IMR-90 (cell line): ENCODE measurements at regions not wholly inside any gene's neighbourhood (a gene's known extent, or its start where the extent isn't known, plus 50 kb on each side); places are given as distances from the start of the nearest gene placed in this dataset.

Experiments
- ATAC-seq: fragments of 200-7000 bp; cut with Tn5 transposase; 2 replicates; pipeline ENCODE4 v1.9.1; 2020; ENCODE audit warnings: low read depth, mild to moderate bottlenecking, moderate library complexity
- BruUV-seq: library from RNA; stranded (reverse); fragments of 400-500 nt; replicated peaks from 2 replicates; lab custom pipeline; 2021; lab: Mats Ljungman, UMichigan
- CTCF ChIA-PET: fragments of 300-600 bp; formaldehyde crosslinking; extraction: SDS; loops from one replicate; lab custom pipeline; 2021; ENCODE audit warnings: antibody characterized with exemption; lab: Yijun Ruan, JAX
- POLR2A ChIA-PET: fragments of 300-600 bp; sonication (Branson Sonifier 250); formaldehyde crosslinking; loops from one replicate; lab custom pipeline; 2022; ENCODE audit warnings: antibody characterized with exemption; ENCODE audit not compliant: unreplicated experiment; lab: Charles Lee
- DNase-seq: peaks from one replicate; pipeline ENCODE4 v3.0.0; 2013
- H2AFZ ChIP-seq: replicated peaks from 2 replicates; pipeline ENCODE3; 2013; ENCODE audit warnings: low read length, mild to moderate bottlenecking; ENCODE audit not compliant: poor library complexity
- H2AK5ac ChIP-seq: 2 replicates; pipeline ENCODE4 v1.6.1; 2013; ENCODE audit warnings: low read depth, low read length, inconsistent platforms
- H2AK9ac ChIP-seq: replicated peaks from 2 replicates; pipeline ENCODE3; 2013; ENCODE audit warnings: mild to moderate bottlenecking, low read depth, low read length, moderate library complexity; ENCODE audit not compliant: poor library complexity
- H2BK120ac ChIP-seq: 2 replicates; pipeline ENCODE4 v1.6.1; 2013; ENCODE audit warnings: low read depth, low read length, inconsistent platforms
- H2BK15ac ChIP-seq: 3 replicates; pipeline ENCODE4 v1.6.1; 2013; ENCODE audit warnings: low read depth, low read length, inconsistent platforms
- H2BK20ac ChIP-seq: 2 replicates; pipeline ENCODE4 v1.6.1; 2013; ENCODE audit warnings: low read depth, mild to moderate bottlenecking, inconsistent platforms, low read length, moderate library complexity
- H2BK5ac ChIP-seq: 2 replicates; pipeline ENCODE4 v1.6.1; 2013; ENCODE audit warnings: mild to moderate bottlenecking, low read depth, low read length, inconsistent platforms; ENCODE audit not compliant: poor library complexity, severe bottlenecking
- H3K14ac ChIP-seq: replicated peaks from 2 replicates; pipeline ENCODE4 v1.6.1; 2013; ENCODE audit warnings: low read depth, low read length, inconsistent platforms
- H3K18ac ChIP-seq: 2 replicates; pipeline ENCODE4 v1.6.1; 2013; ENCODE audit warnings: low read depth, low read length, control low read depth
- H3K23ac ChIP-seq: 2 replicates; pipeline ENCODE4 v1.6.1; 2013; ENCODE audit warnings: low read depth, low read length, inconsistent platforms
- H3K27ac ChIP-seq: 2 replicates; pipeline ENCODE4 v1.5.1; 2013; ENCODE audit warnings: mild to moderate bottlenecking, control low read depth, low read length; ENCODE audit not compliant: insufficient read depth
- H3K27me3 ChIP-seq: 2 replicates; pipeline ENCODE4 v1.6.1; 2013; ENCODE audit warnings: low read length; ENCODE audit not compliant: control insufficient read depth, insufficient read depth
- H3K36me3 ChIP-seq: 2 replicates; pipeline ENCODE4 v1.6.1; 2013; ENCODE audit warnings: low read length, mixed read lengths; ENCODE audit not compliant: control insufficient read depth, insufficient read depth
- H3K4ac ChIP-seq: 2 replicates; pipeline ENCODE4 v1.6.1; 2013; ENCODE audit warnings: low read depth, low read length, inconsistent platforms
- H3K4me1 ChIP-seq: 2 replicates; pipeline ENCODE4 v1.6.1; 2013; ENCODE audit warnings: low read length, mixed read lengths; ENCODE audit not compliant: control insufficient read depth, insufficient read depth
- H3K4me2 ChIP-seq: 2 replicates; pipeline ENCODE4 v1.6.1; 2013; ENCODE audit warnings: low read depth, mild to moderate bottlenecking, control low read depth, low read length, moderate library complexity
- H3K4me3 ChIP-seq: 2 replicates; pipeline ENCODE4 v1.5.1; 2013; ENCODE audit warnings: low read depth, mild to moderate bottlenecking, control low read depth, low read length, moderate library complexity; ENCODE audit not compliant: insufficient read depth
- H3K56ac ChIP-seq: 2 replicates; pipeline ENCODE4 v1.6.1; 2013; ENCODE audit warnings: low read length, inconsistent platforms; ENCODE audit not compliant: insufficient read depth; ENCODE audit errors: extremely low read depth
- H3K79me1 ChIP-seq, 2 experiments: 2 replicates each; pipeline ENCODE4 v1.6.1; 2013; ENCODE audit warnings: low read length in 2 of 2, inconsistent platforms in 1 of 2, low read depth in 1 of 2
- H3K9ac ChIP-seq: 2 replicates; pipeline ENCODE4 v1.6.1; 2013; ENCODE audit warnings: low read depth, low read length, control low read depth
- H3K9me1 ChIP-seq: 2 replicates; pipeline ENCODE4 v1.6.1; 2013; ENCODE audit warnings: low read length, inconsistent platforms; ENCODE audit not compliant: insufficient read depth
- H3K9me3 ChIP-seq: 2 replicates; pipeline ENCODE4 v1.6.1; 2013; ENCODE audit warnings: low read length; ENCODE audit not compliant: control insufficient read depth, insufficient read depth
- H4K20me1 ChIP-seq: 2 replicates; pipeline ENCODE4 v1.6.1; 2013; ENCODE audit warnings: low read length, inconsistent platforms; ENCODE audit not compliant: insufficient read depth
- H4K5ac ChIP-seq: 2 replicates; pipeline ENCODE4 v1.6.1; 2013; ENCODE audit warnings: mild to moderate bottlenecking, low read depth, low read length, control low read depth
- H4K8ac ChIP-seq, 2 experiments: 2 replicates each; pipeline ENCODE4 v1.6.1; 2013; ENCODE audit warnings: low read depth in 2 of 2, low read length in 2 of 2, control low read depth in 1 of 2, inconsistent platforms in 1 of 2
- H4K91ac ChIP-seq: 2 replicates; pipeline ENCODE4 v1.6.1; 2013; ENCODE audit warnings: low read depth, low read length, inconsistent platforms; ENCODE audit not compliant: insufficient read depth
- BHLHE40 ChIP-seq: fragments of 150-350 bp; IDR thresholded peaks from 2 replicates; pipeline ENCODE4 v1.6.1; 2016; ENCODE audit warnings: mild to moderate bottlenecking, low read depth, low read length
- CEBPB ChIP-seq: IDR thresholded peaks from 2 replicates; pipeline ENCODE4 v1.6.1; 2012; ENCODE audit warnings: low read depth, low read length, improper control_type of control experiment
- CHD1 ChIP-seq: IDR thresholded peaks from 2 replicates; pipeline ENCODE4 v1.6.1; 2012; ENCODE audit warnings: low read depth, low read length, improper control_type of control experiment
- ELK1 ChIP-seq: fragments of 150-350 bp; IDR thresholded peaks from 2 replicates; pipeline ENCODE4 v1.6.1; 2016; ENCODE audit warnings: low read depth, mild to moderate bottlenecking, low read length, moderate library complexity, borderline replicate concordance
- FOS ChIP-seq: fragments of 150-350 bp; IDR thresholded peaks from 2 replicates; pipeline ENCODE4 v1.6.1; 2016; ENCODE audit warnings: low read depth, low read length
- MAFK ChIP-seq: IDR thresholded peaks from 2 replicates; pipeline ENCODE4 v1.6.1; 2012; ENCODE audit warnings: low read depth, low read length, improper control_type of control experiment
- MAZ ChIP-seq: IDR thresholded peaks from 2 replicates; pipeline ENCODE4 v1.6.1; 2012; ENCODE audit warnings: low read depth, mild to moderate bottlenecking, low read length, improper control_type of control experiment, moderate library complexity, borderline replicate concordance
- MXI1 ChIP-seq: IDR thresholded peaks from 2 replicates; pipeline ENCODE4 v1.6.1; 2012; ENCODE audit warnings: low read depth, mild to moderate bottlenecking, low read length, moderate library complexity, borderline replicate concordance
- NFE2L2 ChIP-seq: fragments of 150-350 bp; IDR thresholded peaks from 2 replicates; pipeline ENCODE4 v1.6.1; 2016; ENCODE audit warnings: low read depth, mild to moderate bottlenecking, low read length
- POLR2A ChIP-seq: IDR thresholded peaks from 2 replicates; pipeline ENCODE4 v1.6.1; 2012; ENCODE audit warnings: mild to moderate bottlenecking, low read depth, low read length
- RAD21 ChIP-seq: IDR thresholded peaks from 2 replicates; pipeline ENCODE4 v1.6.1; 2012; ENCODE audit warnings: low read length, improper control_type of control experiment
- RCOR1 ChIP-seq: IDR thresholded peaks from 2 replicates; pipeline ENCODE4 v1.6.1; 2012; ENCODE audit warnings: mild to moderate bottlenecking, low read length, improper control_type of control experiment; ENCODE audit not compliant: insufficient replicate concordance
- RFX5 ChIP-seq: IDR thresholded peaks from 2 replicates; pipeline ENCODE4 v1.8.0; 2012; ENCODE audit warnings: low read depth, mild to moderate bottlenecking, low read length, moderate library complexity
- SMC3 ChIP-seq: fragments of 150-350 bp; IDR thresholded peaks from 2 replicates; pipeline ENCODE4 v1.6.1; 2016; ENCODE audit warnings: low read depth, mild to moderate bottlenecking, antibody characterized with exemption, low read length, moderate library complexity
- WGBS, 2 experiments: methylation state at CpG; one replicate each; pipeline versions ENCODE4 v1.1.5 to v1.1.7; 2013; ENCODE audit warnings: missing lambda C conversion rate in 2 of 2; ENCODE audit not compliant: insufficient read length in 1 of 2; ENCODE audit errors: extremely low coverage in 2 of 2; 5-methylcytosine and 5-hydroxymethylcytosine counted together
- dilution Hi-C: fragments of 300-500 bp; cut with HindIII; formaldehyde crosslinking; loops from one replicate; pipeline ENCODE4 v1.14.3; 2018; ENCODE audit warnings: low sequenced_read_pairs; ENCODE audit not compliant: unreplicated experiment
- in situ Hi-C: fragments of 300-500 bp; cut with MboI; formaldehyde crosslinking; loops from 3 replicates; pipeline ENCODE4 v1.14.3; 2019; ENCODE audit warnings: low sequenced_read_pairs, inconsistent platforms, mixed read lengths
- intact Hi-C: fragments of 100-400 bp; cut with micrococcal nuclease; formaldehyde crosslinking; loops from 2 replicates; pipeline ENCODE4 v1.10.0; 2022
- TF ChIP-seq, protein P1 (sequence below): fragments of 150-350 bp; IDR thresholded peaks from 2 replicates; pipeline ENCODE4 v1.6.1; 2017; ENCODE audit warnings: mild to moderate bottlenecking, antibody characterized with exemption, low read length, low read depth
- TF ChIP-seq, protein P2 (sequence below): conservative IDR thresholded peaks from 2 replicates; pipeline ENCODE4 v1.5.1; 2012; ENCODE audit warnings: mild to moderate bottlenecking, low read depth, low read length, improper control_type of control experiment

- Histone ChIP-seq H3K9me1 (no peaks in the 10 kb centered on the region), H2AFZ (no peak overlapping the region), H2BK5ac (no peak overlapping the region), H3K4me2 (no peak overlapping the region), H2AK9ac (peak overlapping the region; percentile 57), H4K20me1 (no peaks in the 10 kb centered on the region), H3K79me1 (no peaks in the 10 kb centered on the region), H3K4ac (no peak overlapping the region), H3K23ac (no peak overlapping the region), H3K9ac (no peak overlapping the region), H2BK120ac (no peak overlapping the region), H3K18ac (no peak overlapping the region), H3K36me3 (no peaks in the 10 kb centered on the region), H3K27ac (no peak overlapping the region), H3K14ac (no peak overlapping the region), H2BK15ac (no peak overlapping the region), H4K5ac (no peak overlapping the region), H3K4me1 (no peaks in the 10 kb centered on the region), H4K8ac (no peak overlapping the region), H3K56ac (no peak overlapping the region), H3K27me3 (no peaks in the 10 kb centered on the region), H3K4me3 (no peak overlapping the region), H2BK20ac (no peak overlapping the region), H4K91ac (no peak overlapping the region), H2AK5ac (no peak overlapping the region), H3K9me3 (no peaks in the 10 kb centered on the region)
- TF ChIP-seq ELK1 = no peak
- no peak for TF ChIP-seq RFX5
- no peak for TF ChIP-seq SMC3
- no peak for TF ChIP-seq POLR2A
- no peak for TF ChIP-seq RAD21
- no peak for TF ChIP-seq MAZ
- no peak for TF ChIP-seq MAFK
- no peak for TF ChIP-seq BHLHE40
- TF ChIP-seq CHD1 = no peak
- TF ChIP-seq, protein P1, sequence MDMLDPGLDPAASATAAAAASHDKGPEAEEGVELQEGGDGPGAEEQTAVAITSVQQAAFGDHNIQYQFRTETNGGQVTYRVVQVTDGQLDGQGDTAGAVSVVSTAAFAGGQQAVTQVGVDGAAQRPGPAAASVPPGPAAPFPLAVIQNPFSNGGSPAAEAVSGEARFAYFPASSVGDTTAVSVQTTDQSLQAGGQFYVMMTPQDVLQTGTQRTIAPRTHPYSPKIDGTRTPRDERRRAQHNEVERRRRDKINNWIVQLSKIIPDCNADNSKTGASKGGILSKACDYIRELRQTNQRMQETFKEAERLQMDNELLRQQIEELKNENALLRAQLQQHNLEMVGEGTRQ = no peak
- no peak for TF ChIP-seq CEBPB
- no peak for TF ChIP-seq MXI1
- no peak for TF ChIP-seq RCOR1
- no peak for TF ChIP-seq NFE2L2
- TF ChIP-seq, protein P2, sequence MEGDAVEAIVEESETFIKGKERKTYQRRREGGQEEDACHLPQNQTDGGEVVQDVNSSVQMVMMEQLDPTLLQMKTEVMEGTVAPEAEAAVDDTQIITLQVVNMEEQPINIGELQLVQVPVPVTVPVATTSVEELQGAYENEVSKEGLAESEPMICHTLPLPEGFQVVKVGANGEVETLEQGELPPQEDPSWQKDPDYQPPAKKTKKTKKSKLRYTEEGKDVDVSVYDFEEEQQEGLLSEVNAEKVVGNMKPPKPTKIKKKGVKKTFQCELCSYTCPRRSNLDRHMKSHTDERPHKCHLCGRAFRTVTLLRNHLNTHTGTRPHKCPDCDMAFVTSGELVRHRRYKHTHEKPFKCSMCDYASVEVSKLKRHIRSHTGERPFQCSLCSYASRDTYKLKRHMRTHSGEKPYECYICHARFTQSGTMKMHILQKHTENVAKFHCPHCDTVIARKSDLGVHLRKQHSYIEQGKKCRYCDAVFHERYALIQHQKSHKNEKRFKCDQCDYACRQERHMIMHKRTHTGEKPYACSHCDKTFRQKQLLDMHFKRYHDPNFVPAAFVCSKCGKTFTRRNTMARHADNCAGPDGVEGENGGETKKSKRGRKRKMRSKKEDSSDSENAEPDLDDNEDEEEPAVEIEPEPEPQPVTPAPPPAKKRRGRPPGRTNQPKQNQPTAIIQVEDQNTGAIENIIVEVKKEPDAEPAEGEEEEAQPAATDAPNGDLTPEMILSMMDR = no peak
- no peak for TF ChIP-seq FOS
- WGBS, 2 experiments = no CpG with 5 or more reads among the region's 4 CpGs
- dilution Hi-C loops = no loop called here
- ChIA-PET POLR2A (no interaction called here), CTCF (no interaction called here)
- in situ Hi-C loops = no loop called here
- no TSS peak for BruUV-seq
- no peak for DNase-seq
- no peak for ATAC-seq
- intact Hi-C loops = no loop called here
Measured at GRCh38 chr6:139833592-139833991, 459.1 kb upstream of the CITED2 start.
